GM20431 (cell line): ENCODE measurements at regions not wholly inside any gene's neighbourhood (a gene's known extent, or its start where the extent isn't known, plus 50 kb on each side); places are given as distances from the start of the nearest gene placed in this dataset.
"Not testable (repeated sequence)": the region's sequence is repeated elsewhere in the genome, so short reads cannot be mapped to it uniquely, and the experiment has no call there.

ENCODE experiments used
- in situ Hi-C: fragments of 300-500 bp; cut with MseI, MboI; formaldehyde crosslinking; loops from one replicate; pipeline ENCODE4 v1.15.0; 2020; ENCODE audit warnings: low sequenced_read_pairs; ENCODE audit not compliant: unreplicated experiment

DNA sequence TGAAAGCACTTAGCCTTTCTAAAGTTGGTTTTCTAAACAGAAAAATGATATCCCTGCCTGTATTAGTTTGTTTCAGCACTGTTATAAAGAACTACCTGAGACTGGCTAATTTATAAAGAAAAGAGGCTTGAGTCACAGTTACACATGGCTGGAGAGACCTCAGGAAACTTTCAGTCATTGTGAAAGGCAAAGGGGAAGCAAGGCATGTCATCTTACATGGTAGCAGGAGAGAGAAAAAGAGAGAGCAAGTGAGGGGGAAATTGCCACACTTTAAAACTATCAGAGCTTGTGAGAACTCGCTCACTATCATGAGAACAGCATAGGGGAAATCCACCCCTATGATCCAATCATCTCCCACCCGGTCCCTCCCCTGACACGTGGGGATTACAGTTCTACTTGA is 64.9 kb downstream of the FAM170A start:
- in situ Hi-C loops: no loop called here

DNA sequence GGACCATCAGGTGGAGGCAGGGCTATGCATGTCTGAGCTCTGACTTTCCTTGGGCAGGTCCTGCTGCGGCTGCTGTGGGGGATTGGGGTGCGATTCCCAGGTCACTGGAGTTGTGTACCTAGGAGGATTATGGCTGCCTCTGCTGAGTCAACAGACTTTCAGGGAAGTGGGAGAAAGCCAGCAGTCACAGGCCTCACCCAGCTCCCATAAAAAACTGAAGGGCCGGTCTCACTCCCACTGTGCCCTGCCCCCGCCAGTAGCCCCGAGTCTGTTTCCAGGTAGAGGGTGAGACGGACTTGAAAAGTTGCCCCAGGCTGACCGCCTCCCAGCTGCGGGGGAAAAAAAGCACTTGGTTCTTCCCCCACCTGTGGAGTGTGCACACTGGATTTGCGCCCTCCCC is 76.7 kb downstream of the FAM170A start:
- in situ Hi-C loops: no loop called here

DNA sequence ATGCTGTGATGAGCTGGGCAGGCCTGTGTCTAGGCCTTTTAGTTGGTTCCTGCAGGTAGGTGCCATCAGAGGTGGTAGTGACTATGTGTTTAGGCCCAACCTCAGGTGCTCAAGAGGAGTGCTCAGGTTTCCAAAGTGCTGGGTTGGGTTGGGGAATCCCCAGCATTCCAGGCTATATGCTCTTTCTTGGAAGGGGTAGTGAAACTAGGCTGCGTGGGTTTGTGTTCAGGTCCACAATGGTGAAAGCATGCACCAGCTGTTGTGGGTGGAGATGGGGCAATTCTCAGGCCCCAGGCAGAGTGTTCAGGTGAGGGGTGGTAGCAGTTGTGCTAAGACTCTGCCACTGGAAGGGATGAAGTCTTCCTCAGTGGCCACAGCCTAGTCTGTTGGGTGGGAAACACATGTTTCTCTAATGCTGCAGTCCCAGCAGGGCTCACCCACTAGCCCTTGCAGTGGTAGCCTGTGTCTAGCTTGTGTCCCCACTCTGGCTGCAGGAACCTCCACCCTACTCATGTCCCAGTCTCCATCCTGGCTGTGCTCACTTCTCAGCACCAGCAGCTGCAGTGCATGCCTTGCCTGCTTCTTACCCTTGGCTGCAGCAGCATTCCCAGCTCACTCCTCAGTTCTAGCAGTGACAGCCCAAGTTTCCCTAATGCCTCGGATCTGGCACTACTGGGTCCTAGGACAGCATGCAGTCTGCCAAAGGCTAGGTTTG is 78.9 kb downstream of the FAM170A start:
- in situ Hi-C loops: no loop called here

DNA sequence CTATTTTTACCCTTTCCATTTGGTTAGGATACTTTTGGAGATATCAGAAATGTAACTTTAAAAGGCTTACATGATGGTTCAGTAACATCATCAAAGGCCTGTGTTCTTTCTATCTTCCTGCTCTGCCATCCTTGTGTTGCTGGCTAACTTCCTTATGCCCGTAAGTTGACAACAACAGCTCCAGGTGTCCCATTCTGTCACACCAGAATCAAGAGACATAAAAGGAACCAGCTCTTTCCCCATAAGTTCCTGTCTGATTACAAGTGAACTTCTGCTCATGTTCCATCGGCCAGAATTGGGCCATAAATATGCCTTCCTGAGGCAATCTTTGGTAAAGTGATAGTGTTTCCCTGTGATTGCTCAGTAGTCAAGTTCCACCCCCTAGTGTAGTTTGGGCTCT is 92.4 kb downstream of the FAM170A start:
- in situ Hi-C loops: no loop called here

DNA sequence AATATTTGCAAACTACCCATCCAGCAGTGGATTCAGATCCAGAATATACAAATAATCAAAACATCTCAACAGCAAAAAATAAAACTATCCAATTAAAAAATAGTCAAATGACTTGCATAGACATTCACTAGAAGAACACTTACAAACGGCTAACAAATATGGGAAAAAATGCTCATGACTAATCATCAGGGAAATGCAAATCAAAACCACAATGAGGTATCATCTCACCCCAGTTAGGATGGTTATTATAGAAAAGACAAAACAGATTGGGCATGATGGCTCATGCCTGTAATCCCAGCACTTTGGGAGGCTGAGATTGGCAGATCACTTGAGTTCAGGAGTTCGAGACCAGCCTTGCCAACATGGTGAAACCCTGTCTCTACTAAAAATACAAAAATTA is 95.9 kb downstream of the FAM170A start:
- in situ Hi-C loops: loop anchor here (25.0 kb wide), 1 partner anchor 763 kb away; no protein-coding TSS in a partner anchor

DNA sequence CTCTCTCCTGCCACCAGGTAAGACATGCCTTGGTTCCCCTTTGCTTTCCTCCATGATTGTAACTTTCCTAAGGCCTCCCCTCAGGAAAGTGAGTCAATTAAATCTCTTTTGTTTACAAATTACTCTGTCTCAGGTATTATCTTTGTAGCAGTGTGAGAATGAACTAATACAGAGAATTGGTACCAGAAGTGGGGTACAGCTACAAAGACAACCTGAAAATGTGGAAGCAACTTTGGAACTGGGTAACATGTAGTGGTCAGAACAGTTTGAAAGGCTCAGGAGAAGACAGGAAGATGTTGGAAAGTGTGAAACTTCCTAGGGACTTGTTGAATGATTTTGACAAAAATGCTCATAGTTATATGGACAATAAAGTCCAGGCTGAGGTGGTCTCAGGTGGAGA is 97.2 kb downstream of the FAM170A start:
- in situ Hi-C loops: loop anchor here (25.0 kb wide), 1 partner anchor 764 kb away; no protein-coding TSS in a partner anchor

DNA sequence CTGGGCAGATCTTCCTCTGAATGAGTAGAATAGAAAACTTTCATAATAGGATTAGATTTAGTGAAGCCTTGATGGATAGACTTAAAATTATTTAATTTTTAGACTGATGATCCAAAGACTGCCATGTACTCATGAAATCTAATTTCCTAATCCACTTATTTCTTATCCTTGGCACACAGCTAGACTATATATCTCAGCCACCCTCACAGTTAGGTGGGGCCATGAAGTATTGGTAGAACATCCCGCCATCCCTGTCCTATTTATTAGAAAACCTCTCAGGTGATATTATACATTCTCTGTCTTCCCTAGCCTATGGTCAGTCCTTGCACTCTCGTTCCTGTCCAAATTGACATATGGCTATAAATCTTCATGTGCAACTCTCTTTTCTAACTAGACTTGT is 110.9 kb downstream of the FAM170A start:
- in situ Hi-C loops: loop anchor here (25.0 kb wide), 1 partner anchor 778 kb away; no protein-coding TSS in a partner anchor

DNA sequence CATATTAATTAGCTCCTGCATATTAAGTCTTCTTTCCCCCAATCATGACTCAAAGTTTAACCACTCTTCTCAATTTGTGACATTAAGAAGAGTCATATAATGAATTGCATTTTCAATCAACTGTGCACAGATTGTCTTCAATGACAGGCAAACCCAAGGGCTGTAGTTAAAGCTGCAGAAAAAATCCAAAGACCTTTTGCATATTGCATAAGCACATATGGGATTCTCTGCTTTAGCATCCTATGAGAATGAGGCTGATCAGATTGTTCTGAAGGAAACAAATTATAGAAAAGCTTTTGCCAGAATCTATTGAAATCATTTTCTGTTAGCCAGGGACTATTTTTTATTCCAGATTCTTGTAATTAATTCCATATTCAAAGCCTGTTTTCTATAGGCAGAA is 112.3 kb downstream of the FAM170A start:
- in situ Hi-C loops: loop anchor here (25.0 kb wide), 1 partner anchor 779 kb away; no protein-coding TSS in a partner anchor

DNA sequence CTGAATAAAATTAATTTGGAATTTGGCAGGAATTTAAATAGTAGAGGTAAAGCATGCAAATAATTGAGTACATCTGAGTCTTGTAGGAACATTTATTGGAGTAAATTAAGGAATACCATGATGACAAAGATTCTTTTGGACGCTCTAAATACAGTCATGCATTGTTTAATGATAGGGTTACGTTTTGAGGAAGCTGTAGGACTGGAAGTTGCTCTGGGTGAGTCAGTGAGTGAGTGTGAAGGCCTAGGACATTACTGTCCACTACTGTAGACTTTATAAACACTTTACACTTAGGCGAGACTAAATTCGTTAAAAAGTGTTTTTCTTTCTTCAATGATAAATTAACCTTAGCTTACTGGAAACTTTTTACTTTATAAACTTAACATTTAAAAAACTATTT is 113.0 kb downstream of the FAM170A start:
- in situ Hi-C loops: loop anchor here (25.0 kb wide), 1 partner anchor 780 kb away; no protein-coding TSS in a partner anchor

DNA sequence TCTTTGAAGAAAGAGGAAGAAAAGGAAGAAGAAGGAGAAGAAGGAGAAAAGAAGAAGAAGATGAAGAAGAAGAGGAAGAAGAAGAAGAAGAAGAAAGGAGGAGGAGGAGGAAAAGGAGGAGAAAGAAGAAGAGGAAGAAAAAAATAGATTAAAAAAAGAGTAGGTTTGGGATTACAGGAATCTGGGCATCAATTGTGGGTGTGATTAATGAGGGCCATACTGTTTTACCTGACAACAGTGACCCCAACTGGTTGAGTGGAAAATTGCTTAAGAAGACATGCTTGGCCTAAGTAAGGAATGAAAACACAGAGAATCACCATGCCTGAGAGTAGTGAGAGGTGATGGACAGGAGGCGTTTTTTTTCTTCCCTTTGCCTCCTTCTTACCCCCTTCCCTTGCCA is 114.6 kb downstream of the FAM170A start:
- in situ Hi-C loops: loop anchor here (25.0 kb wide), 1 partner anchor 782 kb away; no protein-coding TSS in a partner anchor

DNA sequence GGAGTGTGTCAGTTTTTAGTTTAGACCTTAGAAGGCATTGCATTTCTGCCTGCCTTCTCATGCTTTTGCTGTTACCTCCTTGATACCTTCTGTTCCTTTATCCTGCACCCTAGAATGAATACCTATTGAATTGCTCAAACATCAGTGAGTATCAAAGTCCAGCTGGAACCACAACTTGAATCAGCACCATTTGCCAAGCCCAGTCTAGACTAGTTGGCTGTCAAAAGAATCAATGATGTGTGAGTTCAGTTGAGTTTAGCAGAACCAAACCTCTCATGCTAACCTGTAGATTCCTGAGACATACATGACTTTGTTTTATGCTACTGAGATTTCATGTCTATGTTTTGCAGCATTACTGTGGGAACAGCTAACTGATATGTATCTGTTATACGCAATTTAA is 116.6 kb downstream of the FAM170A start:
- in situ Hi-C loops: loop anchor here (25.0 kb wide), 1 partner anchor 784 kb away; no protein-coding TSS in a partner anchor

DNA sequence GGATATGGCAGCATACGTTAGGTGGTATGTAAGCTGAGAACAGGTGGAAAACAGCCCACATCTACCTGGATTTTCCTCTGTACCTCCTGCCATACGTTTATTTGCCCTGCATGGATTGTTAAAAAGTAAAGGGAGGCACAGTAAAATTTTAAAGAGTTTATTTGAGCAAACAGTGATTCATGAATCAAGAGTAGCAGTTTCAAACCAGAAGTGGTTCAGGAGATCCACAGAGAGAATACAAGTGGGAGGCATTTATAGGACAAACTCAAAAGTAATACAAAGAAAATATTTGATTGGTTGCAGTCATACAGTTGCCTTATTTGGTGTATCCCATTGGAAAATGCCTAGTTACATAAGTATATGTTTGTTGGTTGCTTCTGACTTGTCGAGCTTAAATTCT is 117.6 kb downstream of the FAM170A start:
- in situ Hi-C loops: loop anchor here (25.0 kb wide), 1 partner anchor 785 kb away; no protein-coding TSS in a partner anchor

DNA sequence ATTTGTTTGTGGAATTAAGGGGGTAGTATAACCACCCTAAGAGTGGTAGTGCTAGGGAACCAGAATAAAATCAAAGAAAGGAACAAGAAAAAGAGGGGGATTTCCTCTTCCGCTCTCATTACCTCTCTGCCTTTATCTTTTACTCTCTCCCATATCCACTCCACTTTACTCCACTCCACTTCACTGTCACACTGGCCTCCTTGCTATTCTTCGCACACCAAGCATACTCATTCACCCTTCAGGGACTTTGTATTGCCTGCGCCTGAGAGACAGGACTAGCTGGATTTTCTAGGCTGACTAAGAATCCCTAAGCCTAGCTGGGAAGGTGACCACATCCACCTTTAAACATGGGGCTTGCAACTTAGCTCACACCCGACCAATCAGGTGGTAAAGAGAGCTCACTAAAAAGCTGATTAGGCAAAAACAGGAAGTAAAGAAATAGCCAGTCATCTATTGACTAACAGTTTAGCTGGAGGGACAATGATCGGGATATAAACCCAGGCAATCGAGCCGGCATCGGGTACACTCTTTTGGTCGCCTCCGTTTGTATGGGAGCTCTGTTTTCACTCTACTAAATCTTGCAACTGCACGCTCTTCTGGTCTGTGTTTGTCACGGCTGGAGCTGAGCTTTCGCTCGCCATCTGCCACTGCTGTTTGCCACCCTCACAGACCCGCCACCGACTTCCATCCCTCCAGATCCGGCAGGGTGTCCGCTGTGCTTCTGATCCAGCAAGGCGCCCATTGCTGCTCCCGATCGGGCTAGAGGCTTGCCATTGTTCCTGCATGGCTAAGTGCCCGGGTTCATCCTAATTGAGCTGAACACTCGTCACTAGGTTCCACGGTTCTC is 121.8 kb downstream of the FAM170A start:
- in situ Hi-C loops: no loop called here

DNA sequence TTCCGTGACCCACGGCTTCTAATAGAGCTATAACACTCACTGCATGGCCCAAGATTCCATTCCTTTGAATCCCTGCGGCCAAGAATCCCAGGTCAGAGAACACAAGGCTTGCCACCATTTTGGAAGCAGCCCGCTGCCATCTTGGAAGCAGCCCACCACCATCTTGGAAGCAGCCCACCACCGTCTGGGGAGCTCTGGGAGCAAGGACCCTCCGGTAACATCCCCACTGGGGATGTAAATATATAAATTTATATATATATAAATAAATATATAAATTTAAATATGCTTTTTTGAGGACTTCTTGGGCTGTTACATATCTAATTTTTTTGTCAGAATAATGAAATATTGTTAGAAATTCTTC is 122.4 kb downstream of the FAM170A start:
- in situ Hi-C loops: no loop called here

DNA sequence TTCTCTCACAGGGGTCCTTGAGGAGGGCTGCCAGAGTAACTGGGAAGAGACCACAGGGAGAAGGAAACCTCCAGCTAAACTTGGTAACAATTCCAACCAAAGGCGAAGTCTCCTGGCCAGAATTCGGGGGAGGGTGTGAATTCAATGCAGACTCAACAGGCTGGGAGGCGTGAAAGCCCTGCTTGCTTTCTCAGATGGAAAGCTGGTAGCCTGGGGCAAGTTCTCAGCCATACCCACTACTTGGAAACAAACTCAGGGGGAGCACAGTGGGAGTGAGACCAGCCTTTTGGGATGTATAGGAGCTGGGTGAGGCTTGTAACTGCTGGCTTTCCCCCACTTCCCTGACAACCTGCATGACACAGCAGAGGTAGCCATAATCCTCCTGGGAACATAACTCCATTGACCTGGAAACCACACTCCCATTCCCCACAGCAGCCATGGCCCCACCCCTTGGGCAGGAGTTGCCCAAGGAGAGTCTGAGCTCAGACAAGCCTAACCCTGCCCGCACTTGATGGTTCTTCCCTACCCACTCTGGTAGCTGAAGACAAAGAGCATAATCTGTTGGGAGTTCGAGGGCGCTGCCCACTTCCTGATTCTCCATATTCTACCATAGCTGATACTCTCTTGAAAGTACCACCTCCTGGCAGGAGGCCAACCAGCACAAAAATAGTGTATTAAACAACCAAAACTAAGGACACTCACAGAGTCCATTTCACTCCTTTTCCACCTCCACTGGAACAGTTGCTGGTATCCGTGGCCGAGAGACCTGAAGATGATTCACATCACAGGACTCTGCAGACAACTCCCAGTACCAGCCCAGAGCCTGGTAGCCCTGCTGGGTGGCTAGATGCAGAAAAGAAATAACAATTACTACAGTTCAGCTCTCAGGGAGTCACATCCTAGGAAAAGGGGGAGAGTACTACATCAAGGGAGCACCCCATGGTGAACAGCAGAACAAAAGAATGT is 123.8 kb downstream of the FAM170A start:
- in situ Hi-C loops: no loop called here

DNA sequence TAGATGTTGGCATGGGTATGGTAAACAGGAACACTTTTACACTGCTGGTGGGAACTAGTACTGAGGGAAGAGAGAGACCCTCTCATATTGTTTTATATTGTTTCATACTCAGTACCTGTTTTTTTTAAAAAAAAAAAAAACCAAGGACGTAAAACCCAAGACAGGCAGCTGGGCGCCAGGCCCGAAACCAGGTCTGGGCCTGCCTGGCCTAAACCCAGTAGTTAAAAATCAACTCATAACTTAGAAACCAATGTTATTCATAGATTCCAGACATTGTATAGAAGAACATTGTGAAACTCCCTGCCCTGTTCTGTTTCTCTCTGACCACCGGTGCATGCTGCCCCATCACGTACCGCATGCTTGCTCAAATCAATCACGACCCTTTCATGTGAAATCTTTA is 125.5 kb downstream of the FAM170A start:
- in situ Hi-C loops: not testable (repeated sequence)

DNA sequence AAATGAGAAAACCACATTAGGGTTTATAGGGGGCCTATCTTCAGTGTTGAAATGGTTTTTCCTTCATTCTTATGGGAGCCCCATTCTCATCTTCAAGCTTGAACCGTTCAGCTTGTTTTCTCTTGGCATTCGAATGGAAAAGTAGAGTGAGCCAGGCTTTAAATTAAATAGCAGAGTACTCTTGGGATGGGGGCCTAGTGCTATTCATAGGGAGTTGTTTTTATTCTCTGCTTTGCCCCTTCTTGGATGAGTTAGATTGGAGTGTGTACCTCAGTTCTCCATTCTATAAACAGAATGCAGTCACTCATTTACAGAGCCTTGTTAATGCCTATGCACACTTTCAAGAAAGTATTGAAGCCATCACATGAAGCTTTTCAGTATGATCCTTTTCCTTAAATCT is 127.9 kb downstream of the FAM170A start:
- in situ Hi-C loops: no loop called here

DNA sequence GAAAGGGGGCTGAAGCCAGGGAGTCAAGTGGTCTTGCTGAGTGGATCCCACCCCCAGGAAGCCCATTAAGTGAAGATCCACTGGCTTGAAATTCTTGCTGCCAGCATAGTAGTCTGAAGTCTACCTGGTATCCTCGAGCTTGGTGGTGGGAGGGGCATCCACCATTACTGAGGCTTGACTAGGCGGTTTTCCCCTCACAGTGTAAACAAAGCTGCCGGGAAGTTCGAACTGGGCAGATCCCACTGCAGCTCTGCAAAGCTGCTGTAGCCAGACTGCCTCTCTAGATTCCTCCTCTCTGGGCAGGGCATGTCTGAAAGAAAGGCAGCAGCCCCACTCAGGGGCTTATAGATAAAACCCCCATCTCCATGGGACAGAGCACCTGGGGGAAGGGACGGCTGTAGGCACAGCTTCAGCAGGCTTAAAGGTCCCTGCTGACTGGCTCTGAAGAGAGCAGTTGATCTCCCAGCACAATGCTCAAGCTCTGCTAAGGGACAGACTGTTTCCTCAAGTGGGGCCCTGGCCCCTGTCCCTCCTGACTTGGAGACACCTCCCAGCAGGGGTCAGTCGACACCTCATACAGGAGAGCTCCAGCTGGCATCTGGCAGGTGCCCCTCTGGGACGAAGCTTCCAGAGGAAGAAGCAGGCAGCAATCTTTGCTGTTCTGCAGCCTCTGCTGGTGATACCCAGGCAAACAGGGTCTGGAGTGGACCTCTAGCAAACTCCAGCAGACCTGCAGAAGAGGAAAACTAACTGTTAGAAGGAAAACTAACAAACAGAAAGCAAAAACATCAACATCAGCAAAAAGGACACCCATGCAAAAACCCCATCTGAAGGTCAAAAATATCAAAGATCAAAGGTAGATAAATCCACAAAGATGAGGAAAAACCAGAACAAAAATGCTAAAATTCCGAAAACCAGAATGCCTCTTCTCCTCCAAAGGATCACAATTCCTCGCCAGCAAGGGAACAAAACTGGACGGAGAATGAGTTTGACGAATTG is 140.6 kb downstream of the FAM170A start:
- in situ Hi-C loops: not testable (repeated sequence)

DNA sequence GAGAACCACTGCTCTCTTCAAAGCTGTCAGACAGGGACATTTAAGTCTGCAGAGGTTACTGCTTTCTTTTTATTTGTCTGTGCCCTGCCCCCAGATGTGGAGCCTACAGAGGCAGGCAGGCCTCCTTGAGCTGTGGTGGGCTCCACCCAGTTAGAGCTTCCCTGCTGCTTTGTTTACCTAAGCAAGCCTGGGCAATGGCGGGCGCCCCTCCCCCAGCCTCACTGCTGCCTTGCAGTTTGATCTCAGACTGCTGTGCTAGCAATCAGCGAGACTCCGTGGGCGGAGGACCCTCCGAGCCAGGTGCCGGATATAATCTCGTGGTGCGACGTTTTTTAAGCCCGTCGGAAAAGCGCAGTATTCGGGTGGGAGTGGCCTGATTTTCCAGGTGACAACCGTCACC is 150.8 kb downstream of the FAM170A start:
- in situ Hi-C loops: not testable (repeated sequence)
